ENCODE measurements at regions not wholly inside any gene's neighbourhood (a gene's known extent, or its start where the extent isn't known, plus 50 kb on each side); places are given as distances from the start of the nearest gene placed in this dataset.
"Not testable (repeated sequence)": the region's sequence is repeated elsewhere in the genome, so short reads cannot be mapped to it uniquely, and the experiment has no call there.

DNA sequence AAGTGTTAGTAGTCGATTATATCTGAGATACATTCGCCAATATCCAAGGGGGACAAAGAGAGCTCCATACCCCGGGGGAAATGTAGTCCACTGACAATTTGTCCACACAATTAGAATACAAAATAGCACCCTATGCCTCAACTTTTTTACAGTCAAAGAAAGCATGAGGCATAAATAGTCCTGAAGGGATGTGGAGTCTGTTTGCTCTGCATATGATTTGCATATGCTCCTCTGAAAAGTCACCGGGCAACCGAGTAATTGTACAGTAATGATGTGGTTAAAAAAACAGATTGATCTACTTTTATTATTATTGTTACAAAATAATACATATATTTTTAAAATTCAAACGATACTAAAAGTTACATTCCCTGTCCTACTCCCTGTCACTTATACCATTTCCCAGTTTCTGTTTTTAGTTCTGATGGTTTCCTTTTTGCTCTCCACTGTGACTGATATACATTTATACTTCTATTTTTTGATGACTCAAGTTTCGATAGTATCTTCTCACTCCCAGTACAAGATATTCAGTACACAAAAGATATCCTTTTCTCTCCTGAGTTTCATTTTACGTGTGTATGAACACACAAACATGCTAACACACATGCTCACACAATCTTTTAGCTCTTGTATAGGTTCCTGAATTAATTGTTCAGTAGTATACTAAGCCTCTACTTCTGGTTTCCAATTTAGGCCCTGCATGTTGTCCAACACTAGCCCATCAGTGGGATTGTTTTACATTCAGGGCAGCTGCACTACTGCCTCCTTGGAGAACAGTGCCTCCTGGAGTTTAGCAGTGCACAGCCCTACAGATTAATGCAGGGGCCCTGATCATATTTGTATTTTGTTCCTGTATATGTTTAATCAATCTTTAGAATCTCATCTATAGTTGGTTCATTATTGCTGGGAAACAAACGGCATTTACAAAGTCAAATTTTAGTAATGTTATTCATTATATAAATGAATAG is 130.9 kb downstream of the TES start:
- DNase-seq (ENCODE audit: low read depth): no peak

DNA sequence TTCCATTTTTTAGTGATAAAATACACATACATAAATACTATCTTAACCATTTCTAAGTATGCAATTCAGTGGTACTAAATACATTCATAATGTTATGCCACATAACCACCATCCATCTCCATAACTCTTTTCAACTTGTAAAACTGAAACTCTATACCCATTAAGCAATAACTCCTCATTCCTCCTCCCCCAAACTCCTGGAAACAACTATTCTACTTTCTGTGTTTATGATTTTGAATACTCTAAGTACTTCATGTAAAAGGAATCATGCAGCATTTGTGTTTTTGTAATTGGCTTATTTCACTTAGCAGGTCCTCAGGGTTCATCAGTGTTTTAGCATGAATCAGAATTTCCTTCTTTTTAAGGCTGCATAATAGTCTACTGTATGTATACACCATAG is 131.8 kb downstream of the TES start:
- DNase-seq (ENCODE audit: low read depth): no peak

DNA sequence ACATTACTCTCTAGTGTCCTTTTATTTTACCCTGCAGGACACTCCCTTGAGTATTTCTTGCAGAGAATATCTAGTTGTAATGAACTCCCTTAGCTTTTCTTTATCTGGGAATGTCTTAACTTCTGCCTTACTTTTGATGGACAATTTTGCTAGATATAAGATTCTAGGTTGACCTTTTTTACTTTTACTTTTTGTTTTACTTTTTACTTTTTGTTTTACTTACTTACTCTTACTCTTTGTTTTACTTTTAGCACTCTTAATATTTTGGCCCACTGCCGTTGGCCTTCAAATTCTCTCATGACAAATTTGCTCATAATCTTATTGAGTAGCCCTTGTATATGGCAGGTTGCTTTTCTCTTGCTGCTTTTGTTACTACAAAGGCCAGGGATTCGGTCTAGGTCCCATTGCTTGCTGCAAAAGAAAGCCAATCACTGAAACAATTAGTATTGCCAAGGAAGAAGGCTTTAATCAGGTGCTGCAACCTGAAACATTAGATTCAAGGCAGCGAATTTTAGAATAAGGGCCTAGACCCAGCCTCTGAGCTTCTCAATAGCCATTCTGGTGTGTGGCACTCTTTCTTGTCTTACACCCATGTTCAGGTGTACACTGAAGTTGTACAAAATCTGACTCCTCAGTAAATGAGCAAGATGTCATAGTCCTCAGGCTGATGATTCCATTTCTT is 137.0 kb downstream of the TES start:
- DNase-seq (ENCODE audit: low read depth): no peak

DNA sequence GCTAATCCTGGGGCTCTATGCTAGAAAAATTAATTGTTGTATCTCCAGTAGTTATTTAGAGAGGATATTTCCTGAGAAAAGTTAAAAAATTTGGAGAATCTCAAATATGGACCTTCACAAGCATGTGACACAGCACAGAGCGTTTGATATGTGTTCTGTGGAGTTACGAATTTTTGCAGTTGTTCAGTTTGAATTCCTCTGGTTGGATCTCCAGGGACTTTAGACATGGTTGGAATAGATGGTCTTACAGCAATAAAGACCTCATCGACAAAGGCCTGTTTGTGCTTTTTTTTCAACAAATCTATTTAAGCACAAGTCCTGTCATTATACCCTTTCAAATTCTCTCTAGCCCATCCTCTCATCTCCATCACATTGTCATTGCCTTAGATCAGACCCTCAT is 138.0 kb downstream of the TES start:
- DNase-seq (ENCODE audit: low read depth): no peak

DNA sequence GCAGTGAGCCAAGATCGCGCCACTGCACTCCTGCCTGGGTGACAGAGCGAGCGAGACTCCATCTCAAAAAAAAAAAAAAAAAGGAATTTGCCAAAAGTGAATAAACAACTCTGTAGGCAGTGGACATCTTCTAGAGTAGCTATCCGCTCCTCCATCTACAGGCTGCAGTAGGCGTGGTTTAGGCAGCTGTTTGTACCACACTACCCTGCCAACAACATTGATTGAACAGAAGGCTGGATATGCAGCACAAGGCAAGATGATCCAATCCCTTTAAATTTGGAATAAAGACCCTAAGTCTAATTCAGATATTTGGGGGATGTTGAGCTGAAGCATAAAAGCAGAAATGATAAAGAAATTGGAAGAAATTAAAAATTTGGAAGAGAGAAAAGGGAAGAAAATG is 141.6 kb downstream of the TES start:
- no peak for DNase-seq (ENCODE audit: low read depth)

DNA sequence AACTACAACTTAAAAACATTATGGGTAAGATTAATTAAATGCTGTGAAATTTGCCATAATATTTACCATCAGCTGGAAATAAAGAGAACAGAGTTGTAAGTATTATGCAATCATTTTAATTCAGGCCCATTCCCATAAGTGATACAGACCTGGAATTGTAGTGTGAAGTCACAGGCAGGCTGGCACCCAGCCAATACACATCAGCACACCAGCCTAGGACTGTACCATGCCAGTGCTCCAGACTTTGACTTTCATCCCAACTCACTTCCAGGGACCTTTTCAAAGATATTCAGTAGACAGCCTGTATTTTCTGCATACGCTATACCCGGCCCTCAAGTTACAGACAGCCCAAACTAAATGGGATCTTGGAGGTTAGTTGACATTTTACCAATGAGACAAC is 143.3 kb downstream of the TES start:
- no peak for DNase-seq (ENCODE audit: low read depth)

DNA sequence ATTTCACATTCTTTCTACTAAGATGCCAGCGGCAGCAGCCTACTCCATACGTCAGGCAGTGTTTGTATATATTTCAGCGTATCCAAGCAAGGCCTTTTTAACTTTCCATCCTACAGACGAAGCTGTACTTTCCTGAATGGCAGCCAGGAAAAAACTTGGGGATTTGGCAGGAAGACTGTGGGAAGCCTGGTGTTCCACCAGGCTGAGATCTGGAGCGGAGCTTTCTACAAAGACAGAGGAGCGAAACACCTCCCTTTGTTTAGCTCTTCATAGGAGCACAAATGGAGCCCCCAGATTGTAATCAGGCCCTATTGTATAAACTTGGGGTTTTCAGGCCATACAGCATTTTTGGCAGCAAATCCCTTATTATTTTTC is 143.8 kb downstream of the TES start:
- DNase-seq (ENCODE audit: low read depth): peak; percentile 95

DNA sequence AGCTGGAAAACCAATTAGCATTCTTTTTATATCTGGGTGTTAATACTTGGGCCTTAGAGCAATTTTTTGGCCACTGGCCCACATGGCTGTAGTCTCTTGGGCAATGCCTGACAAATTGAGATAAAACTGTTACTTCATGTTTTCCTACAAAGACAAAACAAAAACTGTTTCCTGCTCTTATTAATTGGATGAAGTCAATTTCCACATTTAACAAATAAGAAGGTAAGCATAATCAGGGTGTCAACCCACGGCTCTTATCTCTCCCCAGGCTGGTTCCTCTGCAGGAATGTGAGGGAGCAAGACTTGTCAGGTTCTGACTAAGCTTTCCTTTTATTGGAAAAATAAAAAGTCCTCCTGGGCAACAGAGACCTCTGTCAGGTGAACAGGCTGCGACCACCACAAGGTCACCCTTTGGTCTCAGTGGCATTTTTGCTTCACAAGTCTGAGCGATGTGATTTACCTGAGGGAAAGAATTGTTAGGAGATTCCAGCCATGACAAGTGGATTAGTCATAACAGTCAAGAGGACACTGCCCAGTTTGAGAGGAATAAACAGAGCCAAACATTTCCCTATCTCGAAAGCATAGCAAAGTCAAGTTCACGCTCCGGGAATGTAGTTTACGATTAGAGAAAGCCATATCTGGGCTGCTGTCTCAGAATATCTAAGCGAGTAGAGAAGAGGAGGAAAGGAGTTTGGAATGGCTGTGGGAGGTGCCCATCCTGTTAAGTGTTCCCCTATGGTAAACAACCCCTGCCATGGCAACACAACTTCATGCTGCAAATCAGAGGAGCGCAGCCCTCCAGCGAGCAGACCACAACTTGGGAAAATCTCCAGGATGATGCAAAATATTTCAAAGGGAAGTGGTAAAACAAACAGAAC is 144.4 kb downstream of the TES start:
- DNase-seq (ENCODE audit: low read depth): peak; percentile 76

DNA sequence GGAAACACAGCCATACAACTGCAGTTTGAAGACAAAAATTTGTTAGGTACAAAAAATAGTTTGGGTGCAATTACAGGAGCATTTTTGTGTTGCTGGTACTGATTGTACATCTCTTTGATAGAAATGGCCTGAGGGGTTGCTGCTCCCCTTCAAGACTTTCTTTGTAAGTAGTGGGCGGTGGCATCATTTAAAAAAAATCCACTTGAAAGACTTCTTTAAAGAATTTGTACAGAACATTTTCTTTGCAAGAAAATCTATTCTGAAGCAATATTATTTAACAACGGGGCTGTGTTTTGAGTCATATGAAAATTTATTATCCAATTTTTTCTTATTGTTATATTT is 144.1 kb upstream of the CAV2 start:
- DNase-seq (ENCODE audit: low read depth): no peak

DNA sequence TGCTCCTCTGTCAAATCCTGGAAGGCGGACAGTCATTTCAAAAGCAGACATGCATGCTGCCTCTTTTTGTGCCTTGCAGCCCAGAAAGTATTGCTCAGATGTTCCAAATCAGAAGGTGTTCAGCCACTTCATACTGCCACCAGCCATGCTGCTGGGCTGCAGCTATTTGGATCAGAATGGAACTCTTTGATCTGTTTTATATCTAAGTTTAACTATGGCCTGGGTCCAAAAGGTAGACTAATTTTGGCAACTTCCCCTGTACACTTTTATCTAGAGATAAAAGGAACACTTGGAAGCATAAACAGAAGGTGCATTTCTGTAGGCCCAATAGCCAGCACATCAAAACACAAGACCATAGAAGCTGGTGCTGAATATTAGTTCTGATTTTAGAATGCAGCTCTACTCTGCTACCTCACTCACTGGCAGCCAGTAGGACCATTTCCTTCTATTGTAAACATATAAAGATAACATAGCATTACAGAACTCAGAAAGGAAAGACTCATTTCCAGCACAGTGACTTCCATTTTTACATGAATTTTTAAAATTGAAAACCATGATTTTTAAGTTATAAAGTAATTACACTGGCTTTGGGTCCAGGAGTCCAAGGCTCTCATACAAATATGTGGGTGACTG is 143.1 kb upstream of the CAV2 start:
- no peak for DNase-seq (ENCODE audit: low read depth)

DNA sequence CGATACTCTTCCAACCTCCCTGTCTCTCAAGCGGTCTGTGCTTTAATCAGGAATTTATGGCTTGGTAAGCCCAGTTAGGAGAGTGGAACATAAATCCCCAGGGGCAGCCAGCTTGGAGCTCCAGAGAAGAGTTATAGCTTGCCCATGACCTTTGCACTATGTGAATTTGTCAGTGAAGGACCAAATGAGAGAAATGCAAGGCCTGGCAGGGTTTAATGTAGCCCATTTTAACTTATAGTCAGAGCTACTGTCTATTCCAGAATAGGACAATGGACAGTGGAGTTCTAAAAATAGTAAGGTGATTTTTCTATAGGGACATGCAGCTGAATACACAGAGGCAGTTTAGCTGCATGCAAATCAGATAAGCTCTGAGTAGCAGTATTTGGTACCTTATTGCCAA is 142.6 kb upstream of the CAV2 start:
- no peak for DNase-seq (ENCODE audit: low read depth)

DNA sequence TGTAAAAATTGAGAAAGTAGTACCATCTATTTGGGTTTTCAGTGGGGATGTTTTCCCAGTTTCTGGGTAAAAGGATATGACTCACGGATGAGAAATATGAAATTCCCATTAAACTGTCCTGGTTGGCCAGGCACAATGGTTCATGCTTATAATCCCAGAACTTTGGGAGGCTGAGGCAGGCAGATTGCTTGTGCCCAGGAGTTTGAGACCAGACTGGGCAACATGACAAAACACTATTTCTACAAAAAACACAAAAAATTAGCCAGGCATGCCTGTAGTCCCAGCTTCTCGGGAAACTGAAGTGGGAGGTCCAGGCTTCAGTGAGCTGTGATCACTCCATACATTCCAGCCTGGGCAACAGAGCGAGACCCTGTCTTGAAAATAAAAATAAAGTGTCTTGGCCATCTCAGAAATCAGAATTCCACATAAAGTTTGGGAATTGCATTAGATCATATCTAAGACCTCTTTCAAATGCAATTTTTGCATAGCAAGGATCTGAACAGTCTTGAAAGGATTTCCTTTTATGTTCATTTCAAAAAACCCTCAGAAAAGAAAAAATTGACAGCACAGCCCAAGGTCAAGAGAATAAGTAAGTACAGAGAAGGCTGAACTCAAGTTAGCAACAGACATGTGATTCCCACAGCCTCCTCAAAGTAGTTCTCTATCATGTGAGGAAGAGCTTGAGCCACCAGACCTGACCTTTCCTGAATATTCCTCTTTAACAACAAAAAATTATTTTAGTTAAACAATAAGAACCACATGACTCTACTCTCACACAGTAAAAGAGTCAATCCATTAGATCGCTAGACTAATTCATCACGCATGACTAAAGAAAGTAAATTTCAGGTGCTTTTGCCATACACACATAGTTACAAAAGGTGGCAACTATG is 141.5 kb upstream of the CAV2 start:
- DNase-seq (ENCODE audit: low read depth): no peak

DNA sequence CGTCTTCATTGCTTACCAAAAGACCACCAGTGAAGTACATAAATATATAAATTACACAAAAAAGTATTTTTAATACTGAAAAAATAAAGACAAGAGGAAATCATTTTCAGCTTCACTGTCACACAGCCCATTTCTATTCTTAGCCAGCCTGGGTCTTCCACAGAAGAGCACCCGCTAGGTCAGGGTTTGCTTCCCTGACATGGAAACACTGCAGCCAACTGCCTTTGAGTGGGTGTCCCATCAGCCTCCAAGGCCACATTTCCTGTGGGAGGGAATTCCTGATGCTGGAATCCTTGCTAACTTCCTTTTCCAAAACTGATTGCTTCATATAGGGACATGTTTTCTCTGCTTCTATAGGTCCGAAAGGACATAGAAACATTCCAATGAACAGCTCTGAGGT is 137.8 kb upstream of the CAV2 start:
- no peak for DNase-seq (ENCODE audit: low read depth)

DNA sequence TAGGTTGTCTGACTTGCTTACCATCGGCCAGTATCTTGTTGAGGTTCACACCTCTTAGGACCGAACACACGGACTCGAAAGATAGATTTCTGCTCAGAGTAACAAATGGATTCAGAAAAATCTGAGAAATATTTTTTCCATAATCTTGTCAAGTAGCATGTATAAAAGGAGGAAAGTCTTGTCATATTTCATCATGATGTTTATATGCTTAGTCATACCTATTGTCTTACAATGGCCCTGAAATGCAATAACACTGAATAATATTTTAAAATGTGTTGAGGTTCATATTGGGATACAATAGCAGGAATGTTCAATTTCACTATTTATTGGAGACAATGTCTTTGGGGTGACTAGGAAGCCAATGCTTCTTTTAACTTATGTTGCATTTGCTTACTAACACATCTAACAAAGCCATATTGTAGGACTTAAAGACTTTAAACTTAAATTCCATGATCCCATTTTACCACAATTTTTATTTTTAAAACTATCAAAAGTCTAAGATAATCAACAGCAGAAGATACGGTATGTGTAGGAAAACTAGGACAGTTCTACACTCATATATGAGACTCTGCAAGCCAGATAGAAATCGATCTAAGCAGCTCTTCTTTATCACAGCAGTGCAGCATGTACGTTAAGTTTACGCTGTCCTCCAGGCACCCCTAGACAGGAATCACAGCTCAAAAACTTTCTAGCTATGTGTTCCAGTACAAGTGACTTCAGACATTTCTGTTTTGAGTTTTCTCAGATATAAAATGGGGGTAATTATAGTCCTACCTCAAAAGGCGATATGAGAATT is 135.7 kb upstream of the CAV2 start:
- no peak for DNase-seq (ENCODE audit: low read depth)

DNA sequence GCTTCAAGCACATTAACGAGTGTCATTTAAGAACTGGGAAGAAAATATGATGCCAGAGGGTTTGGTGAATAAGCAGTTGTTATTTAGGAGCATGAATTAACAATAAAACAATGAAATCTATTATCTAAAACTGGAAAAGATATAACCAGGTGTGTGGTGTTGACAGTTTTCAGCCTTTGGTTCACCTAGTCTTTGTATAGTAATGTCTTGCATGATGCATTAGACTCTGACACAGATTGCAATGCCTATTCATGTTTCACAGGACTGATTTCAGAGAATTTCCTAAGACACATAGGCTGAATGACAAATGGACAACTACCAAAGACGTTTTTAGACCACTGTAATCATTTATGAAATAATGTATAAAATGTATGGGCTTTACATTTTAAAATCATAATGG is 135.1 kb upstream of the CAV2 start:
- no peak for DNase-seq (ENCODE audit: low read depth)

DNA sequence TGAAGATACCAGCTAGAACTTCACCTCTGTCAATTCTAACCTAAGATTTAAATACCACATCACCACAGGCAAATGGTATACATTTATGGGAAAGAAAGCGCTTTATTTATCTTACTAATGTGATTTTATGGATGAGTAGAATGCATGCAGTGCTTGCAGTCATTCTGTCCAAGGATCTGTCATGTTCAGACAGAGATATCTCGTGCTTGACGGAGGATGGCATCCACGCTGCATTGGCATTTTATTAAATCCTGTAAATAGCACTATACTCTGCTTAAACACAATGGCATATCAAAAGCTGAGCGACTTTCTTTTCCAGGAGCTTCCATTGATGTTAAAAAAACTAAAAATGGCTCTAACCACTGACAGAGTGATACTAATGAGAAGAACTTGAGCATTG is 133.7 kb upstream of the CAV2 start:
- no peak for DNase-seq (ENCODE audit: low read depth)

DNA sequence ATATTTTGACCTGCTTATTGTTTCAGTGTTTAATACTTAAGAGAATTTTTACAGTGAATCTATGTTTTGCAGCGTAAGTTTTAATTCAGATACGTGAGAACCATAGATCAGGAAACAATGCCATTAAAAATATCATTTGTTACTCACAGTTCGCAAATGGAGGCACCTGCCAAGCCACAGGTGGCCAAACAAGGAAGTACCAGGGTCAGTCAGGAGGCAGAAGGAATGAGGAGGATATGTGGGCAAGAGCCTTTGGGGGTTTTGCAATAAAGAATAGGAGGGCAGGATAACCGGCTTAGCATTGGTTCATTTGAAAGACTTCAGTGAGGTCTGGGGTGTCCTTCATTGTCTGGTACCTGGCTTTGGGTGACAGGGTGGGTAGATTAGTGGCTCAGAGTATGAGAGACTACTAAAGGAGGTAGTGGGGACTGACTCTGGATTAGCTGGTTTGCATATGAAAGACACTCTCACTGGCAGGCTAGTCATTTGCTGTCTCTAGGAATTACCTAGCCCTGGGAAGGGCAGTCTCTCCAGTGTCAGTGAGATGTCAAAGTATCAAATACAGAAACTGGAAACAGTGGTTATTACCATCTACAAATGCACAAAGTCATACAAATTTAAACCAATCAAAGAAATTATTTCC is 132.2 kb upstream of the CAV2 start:
- DNase-seq (ENCODE audit: low read depth): no peak

DNA sequence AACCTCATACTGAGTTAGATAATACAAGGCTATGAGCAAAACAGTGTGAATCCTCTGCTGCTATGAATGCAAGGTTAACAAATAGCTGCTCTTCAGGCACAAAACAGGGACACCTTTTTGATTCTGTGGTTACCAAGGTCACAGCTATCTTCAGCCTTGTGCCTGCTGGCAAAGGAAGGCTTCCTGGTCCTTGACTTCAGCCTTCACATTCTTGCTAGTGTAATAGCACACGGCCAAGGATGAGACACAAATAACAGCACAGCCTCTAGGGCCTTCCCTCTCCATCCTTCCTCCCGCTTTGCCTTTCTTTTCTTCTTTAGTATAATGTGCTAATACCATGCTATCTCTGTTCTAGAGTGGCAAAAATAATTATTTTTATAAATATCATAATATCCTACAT is 130.6 kb upstream of the CAV2 start:
- DNase-seq (ENCODE audit: low read depth): no peak

DNA sequence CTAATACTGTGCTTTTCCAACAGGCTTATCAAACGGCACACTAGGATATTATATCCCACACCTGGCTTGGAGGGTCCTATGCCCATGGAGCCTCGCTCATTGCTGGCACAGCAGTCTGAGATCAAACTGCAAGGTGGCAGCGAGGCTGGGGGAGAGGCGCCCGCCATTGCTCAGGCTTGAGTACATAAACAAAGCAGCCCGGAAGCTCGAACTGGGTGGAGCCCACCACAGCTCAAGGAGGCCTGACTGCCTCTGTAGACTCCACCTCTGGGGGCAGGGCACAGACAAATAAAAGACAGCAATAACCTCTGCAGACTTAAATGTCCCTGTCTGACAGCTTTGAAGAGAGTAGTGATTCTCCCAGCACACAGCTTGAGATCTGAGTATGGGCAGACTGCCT is 128.0 kb upstream of the CAV2 start:
- DNase-seq (ENCODE audit: low read depth): not testable (repeated sequence)

DNA sequence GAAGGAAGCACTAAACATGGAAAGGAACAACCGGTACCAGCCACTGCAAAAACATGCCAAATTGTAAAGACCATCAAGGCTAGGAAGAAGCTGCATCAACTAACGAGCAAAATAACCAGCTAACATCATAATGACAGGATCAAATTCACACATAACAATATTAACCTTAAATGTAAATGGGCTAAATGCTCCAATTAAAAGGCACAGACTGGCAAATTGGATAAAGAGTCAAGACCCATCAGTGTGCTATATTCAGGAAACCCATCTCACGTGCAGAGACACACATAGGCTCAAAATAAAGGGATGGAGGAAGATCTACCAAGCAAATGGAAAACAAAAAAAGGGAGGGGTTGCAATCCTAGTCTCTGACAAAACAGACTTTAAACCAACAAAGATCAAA is 126.3 kb upstream of the CAV2 start:
- DNase-seq (ENCODE audit: low read depth): not testable (repeated sequence)
